ENCODE measurements at regions not wholly inside any gene's neighbourhood (a gene's known extent, or its start where the extent isn't known, plus 50 kb on each side); places are given as distances from the start of the nearest gene placed in this dataset.

DNA sequence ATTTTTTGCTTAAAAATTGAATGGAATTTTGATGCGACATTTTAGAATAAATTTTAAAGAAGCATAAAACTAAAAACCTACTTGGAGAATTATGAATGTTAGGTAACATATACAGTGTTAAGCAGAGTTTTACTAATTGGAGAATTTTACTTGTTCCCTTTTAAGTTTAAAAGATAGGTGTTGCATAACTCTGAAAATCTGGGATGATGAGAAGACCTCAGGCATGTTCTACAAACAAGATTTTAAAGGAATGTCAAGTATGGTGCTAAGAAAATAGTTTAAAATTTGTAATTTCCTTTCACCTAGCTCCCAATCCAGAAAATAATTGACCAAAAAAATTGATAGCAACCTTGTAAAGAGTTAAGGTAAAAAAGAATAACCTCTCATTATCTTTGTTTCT lies 135.8 kb downstream of the RFC3 start:
- no peak for DNase-seq

DNA sequence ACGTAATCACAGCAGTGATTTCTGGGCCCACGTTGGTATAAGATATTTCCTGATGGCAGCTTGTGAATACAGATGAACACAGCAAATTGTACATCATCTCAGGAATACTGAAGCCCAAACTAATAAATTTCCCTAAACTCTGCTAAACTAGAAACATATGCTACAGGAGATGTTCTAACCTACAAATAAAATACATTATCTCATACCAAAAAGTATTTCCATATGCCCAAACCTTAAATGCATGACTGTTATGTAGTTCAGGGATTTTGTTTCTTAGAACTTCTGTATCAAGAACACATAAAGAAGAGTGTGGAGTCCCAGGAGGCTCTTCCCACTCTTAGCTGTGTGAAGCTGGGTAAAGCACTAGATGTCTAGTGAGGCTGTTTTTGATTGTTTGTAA lies 138.4 kb downstream of the RFC3 start:
- no peak for DNase-seq

GRCh38 chr13:33957497-33957905 lies 139.6 kb downstream of the RFC3 start:
- no peak for DNase-seq

DNA sequence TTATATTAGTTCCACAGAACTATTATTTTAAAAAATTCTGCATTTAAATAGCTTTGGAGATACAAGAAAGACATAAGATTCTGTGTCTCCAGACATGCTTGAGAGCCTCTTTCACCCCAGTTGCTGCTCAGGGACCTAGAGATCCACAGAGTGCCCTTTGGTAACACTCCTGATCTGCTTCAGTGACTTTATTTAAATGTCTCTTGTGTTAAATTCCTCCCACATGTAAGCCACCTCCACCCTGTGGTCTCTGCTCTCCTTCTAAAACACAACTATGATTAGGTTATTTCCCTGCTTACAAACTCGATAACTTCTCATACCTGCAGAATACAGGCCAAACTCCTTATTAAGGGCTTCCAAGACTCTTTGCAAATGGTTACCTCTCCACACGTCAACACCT lies 141.0 kb downstream of the RFC3 start:
- DNase-seq = no peak

DNA sequence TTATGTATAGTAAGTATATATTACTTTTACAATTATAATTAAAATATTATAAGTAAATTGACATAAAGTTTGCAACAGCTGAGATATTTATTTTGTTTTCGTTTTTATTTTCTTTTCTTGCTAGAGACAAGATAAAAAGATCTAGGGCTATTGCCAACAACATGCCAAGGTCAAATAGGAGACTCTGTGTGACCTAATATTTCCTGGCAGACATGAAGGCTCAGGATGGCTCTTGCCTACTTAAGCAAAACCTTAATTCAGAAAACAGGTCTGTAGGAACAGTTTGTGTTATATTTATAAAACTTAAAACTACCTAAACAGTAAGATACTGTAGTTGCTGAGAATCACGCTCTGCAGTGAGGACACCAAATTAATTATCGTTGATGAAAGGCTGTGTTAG lies 145.2 kb downstream of the RFC3 start:
- no peak for DNase-seq

GRCh38 chr13:33963895-33964294 lies 145.9 kb downstream of the RFC3 start:
- no peak for DNase-seq

- no peak for DNase-seq
Observed at GRCh38 chr13:33968520-33969507, 150.9 kb downstream of the RFC3 start.

DNA sequence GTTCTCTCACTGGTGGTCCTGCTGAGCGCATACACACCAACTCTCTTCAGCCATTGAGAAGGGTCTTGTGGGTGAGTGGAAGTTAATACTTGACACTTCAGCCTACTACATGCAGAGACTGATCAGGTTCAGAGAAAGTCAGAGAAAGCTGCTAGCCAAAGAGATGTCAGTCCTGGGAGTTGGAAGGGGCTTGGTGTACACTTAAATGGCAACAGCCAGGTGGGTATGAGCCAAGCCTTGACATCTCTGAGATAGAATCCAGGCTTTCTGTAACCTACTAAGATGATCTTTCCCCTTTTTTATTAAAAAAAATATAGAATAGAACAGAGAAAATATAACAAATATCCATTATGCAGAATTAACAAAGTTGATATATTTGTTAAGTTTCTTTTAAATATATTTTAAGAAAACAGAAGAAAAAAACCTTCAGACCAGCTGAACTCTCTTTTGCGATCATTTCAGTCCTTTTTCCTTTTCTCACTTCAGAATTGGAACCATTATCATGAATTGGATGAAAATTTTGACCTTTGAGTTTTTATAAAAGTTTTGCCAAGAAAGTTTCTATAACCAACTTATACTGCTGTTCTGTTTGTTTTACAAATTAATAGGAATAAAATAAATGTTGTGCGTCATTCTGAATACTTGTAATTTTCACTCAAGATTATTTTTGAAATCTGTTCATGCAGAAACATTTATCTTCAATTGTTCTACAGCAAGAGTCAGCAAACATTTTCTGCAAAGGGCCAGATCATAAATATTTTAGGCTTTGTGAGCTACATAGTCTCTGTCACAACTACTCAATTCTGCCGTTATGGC lies 153.0 kb downstream of the RFC3 start:
- no peak for DNase-seq

GRCh38 chr13:33971562-33971819 lies 153.5 kb downstream of the RFC3 start:
- no peak for DNase-seq

DNA sequence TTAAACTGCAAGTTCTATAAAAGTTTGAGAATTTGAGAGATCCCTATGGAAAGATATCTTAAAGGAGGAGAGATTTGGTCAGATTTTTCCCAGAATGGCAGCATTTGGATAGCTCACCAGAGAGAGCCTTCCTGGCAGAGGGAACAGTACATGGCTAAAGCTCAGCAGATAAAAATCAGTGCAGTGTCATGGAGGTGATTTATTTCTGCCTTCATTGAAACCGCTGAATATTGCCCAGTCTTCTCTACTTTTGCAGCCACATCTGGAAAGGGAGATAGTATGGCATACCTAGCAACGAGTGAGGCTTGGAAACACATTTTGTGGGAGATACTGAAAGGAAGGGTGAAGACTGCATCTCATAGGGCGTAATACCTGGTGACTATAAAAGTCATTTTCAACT lies 155.2 kb downstream of the RFC3 start:
- no peak for DNase-seq

- no peak for DNase-seq
Observed at GRCh38 chr13:33976965-33977364, 159.0 kb downstream of the RFC3 start.

- DNase-seq = no peak
Observed at GRCh38 chr13:33978653-33979052, 160.7 kb downstream of the RFC3 start.

GRCh38 chr13:33992881-33993336 lies 175.0 kb downstream of the RFC3 start:
- DNase-seq = no peak

GRCh38 chr13:33994198-33994597 lies 176.2 kb downstream of the RFC3 start:
- DNase-seq = no peak

- DNase-seq = no peak
Observed at GRCh38 chr13:33994826-33995502, 177.0 kb downstream of the RFC3 start.

DNA sequence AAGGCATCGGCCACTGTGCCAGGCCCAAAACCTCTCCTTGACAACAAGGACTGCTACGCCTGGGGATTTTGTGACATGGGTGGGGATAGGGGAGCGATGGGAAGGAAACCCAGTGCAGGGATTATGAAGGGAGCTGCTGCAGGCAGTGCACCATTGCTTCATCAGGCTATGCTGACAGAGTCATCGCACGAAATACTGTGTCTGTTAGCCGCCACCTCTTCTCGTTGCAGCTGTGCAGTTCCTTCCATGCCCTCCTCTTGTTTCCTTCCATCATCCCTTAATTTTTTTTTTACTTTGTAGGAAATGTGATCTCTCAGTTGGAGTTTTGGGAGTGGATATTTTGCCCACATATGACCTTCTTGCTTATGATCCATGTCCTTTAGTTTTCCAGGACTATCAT lies 178.7 kb downstream of the RFC3 start:
- DNase-seq = no peak

GRCh38 chr13:33997574-33997973 lies 179.6 kb downstream of the RFC3 start:
- DNase-seq = no peak

GRCh38 chr13:33999811-34000605 lies 182.1 kb downstream of the RFC3 start:
- no peak for DNase-seq

DNA sequence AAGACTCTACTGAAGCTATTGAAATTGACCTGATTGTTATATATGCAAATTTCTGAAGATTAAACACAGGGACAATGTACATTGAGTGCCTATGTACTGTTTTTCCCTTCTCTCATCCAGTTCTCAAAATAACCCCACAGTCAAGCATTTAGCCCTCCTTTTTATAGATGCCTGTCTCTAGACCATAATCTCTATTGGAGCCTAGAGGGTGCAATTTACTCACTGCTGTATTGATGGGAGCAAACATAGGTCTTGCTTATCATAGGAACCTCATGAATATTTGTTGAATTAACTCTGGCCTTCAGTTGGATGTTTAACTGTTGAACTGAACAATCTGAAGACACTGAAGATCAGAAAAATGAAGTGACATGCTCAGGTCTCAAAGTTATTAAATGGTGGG lies 183.0 kb downstream of the RFC3 start:
- DNase-seq = no peak

DNA sequence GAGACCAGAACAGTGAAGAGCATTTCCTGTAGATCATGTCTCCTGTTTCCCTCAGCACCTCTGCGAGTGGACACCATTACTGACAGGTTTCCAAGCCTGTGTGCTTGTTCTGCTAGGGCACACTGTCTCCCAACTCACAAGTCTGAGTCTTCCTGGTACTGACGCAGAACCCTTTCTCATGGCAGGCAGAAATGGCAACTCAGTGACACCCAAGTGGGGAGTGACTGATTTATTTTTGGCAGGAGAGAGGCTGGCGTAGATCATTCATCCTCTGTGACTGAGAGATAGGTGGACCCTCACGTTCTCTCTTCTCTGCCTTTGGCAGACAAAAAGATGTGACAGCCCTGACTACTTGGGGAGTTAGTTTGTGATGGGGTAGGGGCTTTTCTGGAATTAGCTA lies 183.4 kb downstream of the RFC3 start:
- no peak for DNase-seq

DNA sequence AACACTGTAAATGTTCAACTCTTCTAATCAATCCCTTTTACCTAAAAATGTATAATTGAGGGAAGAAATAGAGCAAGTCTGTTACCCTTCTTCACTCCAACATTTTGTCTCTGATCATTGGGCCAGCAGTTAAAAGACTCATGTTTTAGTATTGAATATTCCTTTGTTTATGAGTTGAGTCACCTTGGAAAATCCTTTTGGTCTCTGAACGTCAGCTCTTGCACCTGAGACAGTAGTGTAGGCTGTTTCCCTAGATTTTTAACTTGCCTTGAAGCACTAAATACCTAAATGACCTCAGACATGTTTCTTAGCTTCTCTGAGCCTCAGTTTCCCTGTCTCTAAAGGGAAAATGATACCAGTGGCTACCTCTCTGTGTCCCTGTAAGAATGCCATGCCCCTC lies 184.2 kb downstream of the RFC3 start:
- no peak for DNase-seq

- DNase-seq = no peak
Observed at GRCh38 chr13:34002924-34003323, 185.0 kb downstream of the RFC3 start.

- no peak for DNase-seq
Observed at GRCh38 chr13:34003656-34004055, 185.7 kb downstream of the RFC3 start.

All from CD4-positive, alpha-beta T cell treated with Interleukin-12 subunit alpha and Interleukin-12 subunit beta, for 1 hour (primary cell).